Kidney epithelial cell (primary cell): ENCODE measurements at regions not wholly inside any gene's neighbourhood (a gene's known extent, or its start where the extent isn't known, plus 50 kb on each side); places are given as distances from the start of the nearest gene placed in this dataset.

Source experiments
- DNase-seq: peaks from one replicate; pipeline ENCODE4 v3.0.0-alpha.2; 2010; ENCODE audit warnings: low read depth
- H3K27me3 ChIP-seq: 2 replicates; pipeline ENCODE4 v1.6.0; 2011; ENCODE audit warnings: low read length; ENCODE audit not compliant: control insufficient read depth, insufficient read depth
- H3K36me3 ChIP-seq: 2 replicates; pipeline ENCODE4 v1.5.1; 2011; ENCODE audit warnings: low read length; ENCODE audit not compliant: control insufficient read depth, insufficient read depth
- H3K4me3 ChIP-seq: 2 replicates; pipeline ENCODE4 v1.5.1; 2011; ENCODE audit warnings: low read depth, mild to moderate bottlenecking, control low read depth, low read length
- TF ChIP-seq, protein P1 (sequence below): IDR thresholded peaks from 2 replicates; pipeline ENCODE4 v1.5.1; 2011; ENCODE audit warnings: mild to moderate bottlenecking, moderate library complexity, low read length, control low read depth, inconsistent platforms; ENCODE audit not compliant: insufficient read depth, poor library complexity, severe bottlenecking

DNA sequence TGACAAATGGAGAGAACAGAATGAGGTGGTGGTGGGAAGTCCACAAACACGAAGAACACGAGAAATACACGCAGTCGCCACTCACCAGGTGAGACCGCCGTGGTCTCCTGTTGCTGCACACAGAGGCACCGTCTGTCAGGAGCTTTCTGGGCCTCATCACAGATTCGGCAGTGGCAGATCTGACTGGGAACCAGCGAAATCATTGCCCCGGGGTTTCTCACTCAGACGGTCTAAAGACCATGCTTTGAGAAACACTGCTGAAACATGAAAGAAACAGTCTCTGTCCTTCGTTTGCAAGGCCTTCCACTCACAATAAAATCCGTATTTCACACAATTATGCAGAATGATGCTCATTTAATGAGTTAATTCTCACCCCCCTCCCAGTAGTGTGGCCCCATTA, 130.9 kb upstream of the AFDN start:
- TF ChIP-seq, protein P1, sequence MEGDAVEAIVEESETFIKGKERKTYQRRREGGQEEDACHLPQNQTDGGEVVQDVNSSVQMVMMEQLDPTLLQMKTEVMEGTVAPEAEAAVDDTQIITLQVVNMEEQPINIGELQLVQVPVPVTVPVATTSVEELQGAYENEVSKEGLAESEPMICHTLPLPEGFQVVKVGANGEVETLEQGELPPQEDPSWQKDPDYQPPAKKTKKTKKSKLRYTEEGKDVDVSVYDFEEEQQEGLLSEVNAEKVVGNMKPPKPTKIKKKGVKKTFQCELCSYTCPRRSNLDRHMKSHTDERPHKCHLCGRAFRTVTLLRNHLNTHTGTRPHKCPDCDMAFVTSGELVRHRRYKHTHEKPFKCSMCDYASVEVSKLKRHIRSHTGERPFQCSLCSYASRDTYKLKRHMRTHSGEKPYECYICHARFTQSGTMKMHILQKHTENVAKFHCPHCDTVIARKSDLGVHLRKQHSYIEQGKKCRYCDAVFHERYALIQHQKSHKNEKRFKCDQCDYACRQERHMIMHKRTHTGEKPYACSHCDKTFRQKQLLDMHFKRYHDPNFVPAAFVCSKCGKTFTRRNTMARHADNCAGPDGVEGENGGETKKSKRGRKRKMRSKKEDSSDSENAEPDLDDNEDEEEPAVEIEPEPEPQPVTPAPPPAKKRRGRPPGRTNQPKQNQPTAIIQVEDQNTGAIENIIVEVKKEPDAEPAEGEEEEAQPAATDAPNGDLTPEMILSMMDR: no peak
- Histone ChIP-seq H3K27me3 (no peaks in the 10 kb centered on the region), H3K4me3 (no peak overlapping the region), H3K36me3 (no peaks in the 10 kb centered on the region)
- DNase-seq: no peak

DNA sequence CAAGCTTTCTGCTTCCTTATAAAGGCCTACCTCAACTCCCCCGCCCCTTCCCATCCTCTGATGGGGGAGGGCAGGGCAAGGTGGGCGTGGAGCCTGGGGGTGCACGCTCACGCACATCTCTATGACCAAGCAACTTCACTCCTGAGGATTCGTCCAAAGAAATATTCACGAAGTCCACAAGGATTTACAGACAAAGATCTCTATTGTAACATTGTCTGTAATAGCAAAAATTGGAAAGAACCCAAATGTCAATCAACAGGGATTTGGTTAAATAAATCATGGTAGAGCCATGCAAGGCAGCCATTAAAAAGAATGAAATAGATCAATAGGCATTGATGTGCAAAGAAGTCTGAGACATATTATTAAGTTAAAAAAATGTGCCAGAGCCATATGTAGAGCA, 130.4 kb upstream of the AFDN start:
- Histone ChIP-seq H3K4me3 (no peak overlapping the region), H3K27me3 (no peaks in the 10 kb centered on the region), H3K36me3 (no peaks in the 10 kb centered on the region)
- TF ChIP-seq, protein P1: no peak
- no peak for DNase-seq

DNA sequence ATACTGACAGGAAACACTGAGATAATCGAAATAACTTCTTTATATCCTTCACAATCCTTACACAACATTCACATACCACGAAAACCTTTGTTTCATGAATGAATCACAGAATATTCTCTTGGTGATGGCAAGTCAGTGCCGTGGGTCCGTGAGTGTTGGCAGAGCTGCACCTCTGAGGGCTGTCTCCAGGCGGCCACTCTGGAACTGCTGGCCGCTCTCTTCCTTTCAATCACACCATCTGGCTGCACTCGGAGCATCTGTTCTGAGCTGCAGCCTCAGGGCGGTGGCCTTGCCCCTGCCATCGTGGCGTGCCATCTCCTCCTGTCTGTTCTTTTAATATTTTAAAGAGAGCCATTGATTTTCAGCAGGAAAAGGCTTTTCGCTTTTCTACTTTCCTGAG, 129.4 kb upstream of the AFDN start:
- H3K36me3 ChIP-seq: no peaks in the 10 kb centered on the region
- TF ChIP-seq, protein P1: no peak
- no peak for DNase-seq
- no peaks in the 10 kb centered on the region for H3K27me3 ChIP-seq
- no peak overlapping the region for H3K4me3 ChIP-seq

DNA sequence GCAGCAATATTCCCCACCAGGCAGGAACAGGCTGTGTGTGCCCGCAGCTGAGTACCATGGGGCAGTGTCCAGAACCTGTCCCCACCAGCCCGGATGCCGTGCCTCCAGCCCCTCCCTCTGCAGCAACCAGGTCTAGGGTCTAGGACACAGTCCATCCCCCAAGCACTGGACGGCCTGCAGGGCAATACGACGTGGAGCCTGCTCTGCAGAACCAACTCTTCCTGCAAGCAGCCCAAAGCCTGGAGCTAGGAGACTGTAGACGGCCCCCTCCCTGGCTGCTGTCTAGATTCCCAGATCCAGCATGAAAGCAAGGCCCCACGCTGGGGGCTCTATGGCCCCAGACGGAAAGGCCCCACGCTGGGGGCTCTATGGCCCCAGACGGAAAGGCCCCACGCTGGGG, 128.2 kb upstream of the AFDN start:
- TF ChIP-seq, protein P1: no peak
- H3K27me3 ChIP-seq: no peaks in the 10 kb centered on the region
- H3K36me3 ChIP-seq: no peaks in the 10 kb centered on the region
- DNase-seq: no peak
- H3K4me3 ChIP-seq: no peak overlapping the region

DNA sequence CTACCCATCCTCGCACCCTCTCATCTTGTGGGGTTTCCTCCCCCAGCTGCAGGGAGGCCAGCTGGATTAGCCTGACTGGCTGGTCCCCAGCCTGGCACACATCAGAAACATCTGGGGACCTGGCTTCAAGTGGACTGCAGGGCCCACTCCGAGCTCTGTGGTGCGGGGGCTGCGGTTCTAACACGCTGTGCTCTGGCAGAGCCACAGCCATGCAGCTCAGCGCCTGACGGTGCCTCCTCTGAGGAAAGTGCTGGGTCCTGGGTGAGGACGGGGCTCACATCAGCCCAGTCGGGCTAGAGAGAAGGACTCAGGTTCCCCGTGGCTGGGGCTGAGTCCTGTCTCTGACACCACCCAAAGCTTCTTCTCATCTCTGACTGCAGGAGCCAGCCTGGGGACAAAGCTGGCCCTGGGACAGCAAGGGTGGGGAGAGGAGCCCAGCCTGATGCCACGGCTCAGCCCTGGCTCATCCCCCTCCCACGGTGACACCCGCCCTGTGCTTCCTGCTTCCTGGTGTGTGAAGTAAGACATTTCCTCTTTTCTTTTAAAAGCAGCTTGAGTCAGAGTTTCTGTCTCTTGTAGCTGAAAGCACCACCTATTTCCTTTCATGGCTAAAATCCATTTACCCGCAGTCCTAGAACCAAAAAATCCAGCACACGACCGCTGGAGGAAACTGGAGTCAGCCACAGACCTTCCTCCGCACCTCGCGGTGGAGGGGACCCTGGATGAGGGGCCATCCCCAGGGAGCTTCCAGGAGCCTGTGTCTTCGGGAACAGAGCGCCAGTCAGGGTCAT, 127.4 kb upstream of the AFDN start:
- TF ChIP-seq, protein P1: no peak
- Histone ChIP-seq H3K4me3 (no peak overlapping the region), H3K27me3 (no peaks in the 10 kb centered on the region), H3K36me3 (no peaks in the 10 kb centered on the region)
- no peak for DNase-seq

DNA sequence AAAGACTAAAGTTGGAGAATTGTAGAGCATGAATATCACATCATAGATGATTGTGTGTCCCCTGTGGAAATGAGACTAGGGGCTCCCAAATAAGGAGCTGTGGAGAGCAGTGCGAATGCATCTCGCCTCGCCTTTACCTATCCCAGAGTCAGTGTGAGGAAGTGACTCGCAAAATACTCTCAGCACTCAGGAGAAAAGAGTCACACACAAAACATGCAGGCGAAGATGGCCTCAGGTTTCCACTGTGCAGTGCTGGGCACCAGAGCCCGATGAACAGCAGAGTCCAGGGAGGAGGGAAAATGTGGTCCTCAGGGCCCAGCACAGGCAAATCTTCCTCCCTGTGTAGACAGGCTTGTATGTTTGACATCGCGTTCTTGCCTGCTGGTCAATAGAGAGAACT, 126.5 kb upstream of the AFDN start:
- DNase-seq: no peak
- Histone ChIP-seq H3K27me3 (no peaks in the 10 kb centered on the region), H3K4me3 (no peak overlapping the region), H3K36me3 (no peaks in the 10 kb centered on the region)
- TF ChIP-seq, protein P1: no peak
